ENCODE measurements at regions not wholly inside any gene's neighbourhood (a gene's known extent, or its start where the extent isn't known, plus 50 kb on each side); places are given as distances from the start of the nearest gene placed in this dataset.

DNA sequence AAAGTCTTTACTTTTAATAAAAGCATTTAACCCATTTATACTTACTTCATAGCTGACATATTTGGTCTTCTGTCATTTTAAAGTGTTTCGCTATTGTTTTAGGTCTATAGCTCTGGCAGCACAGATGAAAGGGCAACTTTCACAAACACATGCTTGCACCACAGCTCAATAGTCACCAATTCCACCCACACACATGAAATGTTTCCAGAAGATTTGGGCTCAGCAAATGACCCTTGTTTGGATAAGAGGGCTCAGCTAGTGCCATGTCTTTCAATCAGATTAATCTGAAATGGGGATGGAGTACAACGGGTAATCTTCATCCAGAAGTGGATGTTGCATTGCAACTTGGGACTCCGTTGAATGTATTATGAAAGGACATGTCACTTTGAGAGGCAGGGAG, 176.0 kb downstream of the FGF18 start:
- intact Hi-C loops (cut with DNase I) = loop anchor here in 2 of 10 donors (5.0 to 10.0 kb wide), 2 partner anchors 98 to 111 kb away; no protein-coding TSS in a partner anchor
- no peak for DNase-seq
- Histone ChIP-seq H3K9me3 (no peaks in the 10 kb centered on the region), H3K27me3 (no peaks in the 10 kb centered on the region), H3K4me1 (peaks cover 0 to 19% (median 8%) of the 10 kb centered on the region in 9 donors), H3K27ac (no peak overlapping the region), H3K4me3 (no peak overlapping the region), H3K36me3 (no peaks in the 10 kb centered on the region)
- TF ChIP-seq, protein P1, sequence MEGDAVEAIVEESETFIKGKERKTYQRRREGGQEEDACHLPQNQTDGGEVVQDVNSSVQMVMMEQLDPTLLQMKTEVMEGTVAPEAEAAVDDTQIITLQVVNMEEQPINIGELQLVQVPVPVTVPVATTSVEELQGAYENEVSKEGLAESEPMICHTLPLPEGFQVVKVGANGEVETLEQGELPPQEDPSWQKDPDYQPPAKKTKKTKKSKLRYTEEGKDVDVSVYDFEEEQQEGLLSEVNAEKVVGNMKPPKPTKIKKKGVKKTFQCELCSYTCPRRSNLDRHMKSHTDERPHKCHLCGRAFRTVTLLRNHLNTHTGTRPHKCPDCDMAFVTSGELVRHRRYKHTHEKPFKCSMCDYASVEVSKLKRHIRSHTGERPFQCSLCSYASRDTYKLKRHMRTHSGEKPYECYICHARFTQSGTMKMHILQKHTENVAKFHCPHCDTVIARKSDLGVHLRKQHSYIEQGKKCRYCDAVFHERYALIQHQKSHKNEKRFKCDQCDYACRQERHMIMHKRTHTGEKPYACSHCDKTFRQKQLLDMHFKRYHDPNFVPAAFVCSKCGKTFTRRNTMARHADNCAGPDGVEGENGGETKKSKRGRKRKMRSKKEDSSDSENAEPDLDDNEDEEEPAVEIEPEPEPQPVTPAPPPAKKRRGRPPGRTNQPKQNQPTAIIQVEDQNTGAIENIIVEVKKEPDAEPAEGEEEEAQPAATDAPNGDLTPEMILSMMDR (IDR thresholded peaks at IDR 0.05) = no peak
- 81 to 88% methylated on average over 3 of the region's 3 CpGs for WGBS, 2 donors
- no peak for ATAC-seq

DNA sequence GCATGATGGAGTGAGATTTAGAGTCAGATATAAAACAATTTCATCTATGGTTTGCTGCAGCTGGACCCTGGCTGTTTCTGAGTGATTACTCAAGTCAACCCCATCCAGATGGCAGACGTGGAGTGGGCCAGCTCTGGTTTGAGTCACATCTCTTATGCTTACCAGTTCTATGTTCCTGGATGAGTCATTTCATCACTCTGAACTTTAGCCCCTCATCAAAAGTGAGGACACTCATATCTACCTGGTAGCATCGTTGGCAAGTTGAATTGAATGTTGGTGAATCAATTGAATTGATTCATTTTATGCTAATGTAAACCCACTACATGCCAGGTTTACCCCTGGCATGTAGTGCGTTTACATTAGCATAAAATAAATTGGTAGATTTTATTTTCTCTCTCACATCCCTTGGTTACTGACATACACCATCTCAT, 176.4 kb downstream of the FGF18 start:
- DNase-seq (no peak), ATAC-seq (peak in 1 of 8 donors; percentile 65)
- H3K4me1 ChIP-seq = peaks cover 0 to 19% (median 11%) of the 10 kb centered on the region in 9 donors
- TF ChIP-seq, protein P1 (IDR thresholded peaks at IDR 0.05) = no peak
- no peak overlapping the region for H3K4me3 ChIP-seq
- intact Hi-C loops (cut with DNase I) = loop anchor here in 2 of 10 donors (5.0 to 10.0 kb wide), 2 partner anchors 99 to 111 kb away; no protein-coding TSS in a partner anchor
- peak overlapping the region in 6 of 10 donors; percentile 40 to 61 (median 49) for H3K27ac ChIP-seq
- H3K9me3 ChIP-seq = no peaks in the 10 kb centered on the region
- H3K36me3 ChIP-seq = no peaks in the 10 kb centered on the region
- no peaks in the 10 kb centered on the region for H3K27me3 ChIP-seq
- WGBS, 2 donors = 58 to 64% methylated on average over 3 of the region's 3 CpGs

DNA sequence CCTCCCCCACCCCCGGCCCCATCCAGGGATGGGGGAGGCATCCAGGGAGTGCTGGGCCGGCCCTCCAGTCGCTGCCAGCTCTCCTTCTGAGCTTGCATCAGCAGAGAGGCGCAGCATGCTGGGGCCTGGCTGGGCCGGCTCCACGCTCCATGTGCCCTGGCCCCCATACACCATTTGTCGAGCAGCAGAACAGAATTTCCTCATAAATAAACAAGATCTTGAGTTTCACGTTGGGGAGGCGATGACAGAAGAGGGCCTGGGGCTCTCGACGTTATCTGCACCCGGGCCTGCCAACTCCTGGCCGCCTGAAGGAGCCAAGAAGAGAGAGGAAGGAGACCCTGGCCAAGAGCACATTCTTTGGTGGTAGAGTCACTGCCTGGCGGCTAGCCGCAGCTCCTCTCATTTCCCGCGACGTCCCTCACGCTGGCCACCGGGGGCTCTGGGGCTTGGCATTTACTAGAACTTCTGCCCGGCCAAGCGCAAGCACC, 177.0 kb downstream of the FGF18 start:
- WGBS, 2 donors = 13 to 15% methylated on average over 22 of the region's 22 CpGs
- TF ChIP-seq, protein P1 (IDR thresholded peaks at IDR 0.05) = peak in 1 of 9 donors; percentile 14
- Histone ChIP-seq H3K4me3 (no peak overlapping the region), H3K36me3 (no peaks in the 10 kb centered on the region), H3K27ac (peak overlapping the region in 6 of 10 donors; percentile 40 to 61 (median 49)), H3K27me3 (no peaks in the 10 kb centered on the region), H3K4me1 (peaks cover 0 to 19% (median 14%) of the 10 kb centered on the region in 9 donors), H3K9me3 (no peaks in the 10 kb centered on the region)
- ATAC-seq (peak; percentile 85 to 95 (median 92)), DNase-seq (peak; percentile 80 to 85)
- intact Hi-C loops (cut with DNase I) = loop anchor here in 2 of 10 donors (5.0 to 10.0 kb wide), 2 partner anchors 99 to 112 kb away; no protein-coding TSS in a partner anchor

DNA sequence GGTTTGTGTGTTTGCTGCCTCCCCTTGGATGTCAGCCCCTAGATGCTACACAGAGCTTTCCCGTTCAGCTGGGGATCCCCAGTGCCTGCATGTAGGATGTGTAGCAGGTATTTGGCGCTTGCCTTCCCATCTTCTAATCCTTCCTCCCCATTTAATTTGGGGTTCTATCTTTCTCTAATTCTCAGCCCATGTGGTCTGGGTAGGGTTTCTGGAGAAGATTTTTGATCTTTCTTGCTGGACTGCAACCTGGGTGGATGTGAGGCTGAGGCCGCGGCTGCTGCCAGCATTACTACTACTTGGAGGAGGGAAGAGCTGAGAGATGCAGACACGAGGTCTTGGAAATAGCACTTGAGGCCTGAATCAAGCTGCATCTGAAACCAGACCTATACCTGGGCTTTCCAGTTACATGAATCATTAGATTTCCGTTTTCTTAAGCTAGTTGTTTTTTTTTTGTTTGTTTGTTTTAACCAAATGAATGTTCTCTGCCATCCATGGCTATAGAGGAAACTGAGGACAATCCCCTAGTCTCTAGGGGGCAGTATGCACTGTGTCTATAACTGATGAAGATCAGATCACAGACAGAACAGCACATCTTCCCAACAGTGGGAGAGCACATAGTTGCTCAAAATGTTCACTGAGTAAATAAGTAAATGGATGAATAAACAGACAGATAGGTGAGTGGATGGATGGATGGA, 178.6 kb downstream of the FGF18 start:
- no peaks in the 10 kb centered on the region for H3K9me3 ChIP-seq
- H3K4me1 ChIP-seq = peaks cover 0 to 19% (median 14%) of the 10 kb centered on the region in 9 donors
- H3K27me3 ChIP-seq = no peaks in the 10 kb centered on the region
- H3K36me3 ChIP-seq = no peaks in the 10 kb centered on the region
- no peak overlapping the region for H3K27ac ChIP-seq
- no peak overlapping the region for H3K4me3 ChIP-seq
- TF ChIP-seq, protein P1 (IDR thresholded peaks at IDR 0.05) = peak in 2 of 9 donors; percentile 12 to 15
- intact Hi-C loops (cut with DNase I) = loop anchor here in 2 of 10 donors (5.0 to 10.0 kb wide), 2 partner anchors 101 to 113 kb away; no protein-coding TSS in a partner anchor
- ATAC-seq = no peak
- WGBS, 2 donors = 89 to 90% methylated on average over 6 of the region's 6 CpGs
- DNase-seq = no peak
